NCI-H2029 (cell line): ENCODE measurements at regions not wholly inside any gene's neighbourhood (a gene's known extent, or its start where the extent isn't known, plus 50 kb on each side); places are given as distances from the start of the nearest gene placed in this dataset.

Experiments used
- DNase-seq: peaks from one replicate; lab custom pipeline; 2025; lab: John Stamatoyannopoulos, UW

- DNase-seq: no peak
Measured at GRCh38 chr14:61625165-61625564, 70.1 kb upstream of the HIF1A start.

GRCh38 chr14:61627612-61628011 lies 67.7 kb upstream of the HIF1A start:
- DNase-seq: no peak

- no peak for DNase-seq
Measured at GRCh38 chr14:61628016-61628725, 67.1 kb upstream of the HIF1A start.

GRCh38 chr14:61630399-61631044 lies 64.8 kb upstream of the HIF1A start:
- DNase-seq: no peak

- DNase-seq: no peak
Measured at GRCh38 chr14:61631045-61631687, 64.1 kb upstream of the HIF1A start.

- DNase-seq: no peak
Measured at GRCh38 chr14:61632401-61632800, 62.9 kb upstream of the HIF1A start.

GRCh38 chr14:61632807-61633206 lies 62.5 kb upstream of the HIF1A start:
- DNase-seq: no peak

GRCh38 chr14:61636291-61636690 lies 59.0 kb upstream of the HIF1A start:
- DNase-seq: no peak

- no peak for DNase-seq
Measured at GRCh38 chr14:61636779-61637178, 58.5 kb upstream of the HIF1A start.

GRCh38 chr14:61638595-61639387 lies 56.5 kb upstream of the HIF1A start:
- DNase-seq: no peak

- no peak for DNase-seq
Measured at GRCh38 chr14:61640158-61641136, 54.9 kb upstream of the HIF1A start.

GRCh38 chr14:61641914-61642613 lies 53.2 kb upstream of the HIF1A start:
- DNase-seq: no peak

GRCh38 chr14:61642614-61642982 lies 52.7 kb upstream of the HIF1A start:
- DNase-seq: no peak

- no peak for DNase-seq
Measured at GRCh38 chr14:61643555-61643954, 51.8 kb upstream of the HIF1A start.

GRCh38 chr14:61644175-61644574 lies 51.1 kb upstream of the HIF1A start:
- DNase-seq: no peak

GRCh38 chr14:61644834-61645233 lies 50.5 kb upstream of the HIF1A start:
- peak; percentile 84 for DNase-seq

GRCh38 chr14:61645247-61645646 lies 50.1 kb upstream of the HIF1A start:
- no peak for DNase-seq
